SK-N-SH (cell line): ENCODE measurements at regions not wholly inside any gene's neighbourhood (a gene's known extent, or its start where the extent isn't known, plus 50 kb on each side); places are given as distances from the start of the nearest gene placed in this dataset.

ENCODE experiments used
- CTCF ChIA-PET: fragments of 300-600, 350-600 bp; formaldehyde crosslinking; extraction: SDS; loops from one replicate; lab custom pipeline; 2021; lab: Yijun Ruan, JAX
- POLR2A ChIA-PET: fragments of 350-600 bp; sonication (Branson Sonifier 250); formaldehyde crosslinking; extraction: SDS; loops from one replicate; lab custom pipeline; 2020; ENCODE audit warnings: antibody characterized with exemption, inconsistent platforms; lab: Yijun Ruan, JAX
- DNase-seq: peaks from one replicate; pipeline ENCODE4 v3.0.0; 2012
- H2AFZ ChIP-seq: fragments of 200-600 bp; sonication (generic); 2 replicates; pipeline ENCODE4 v1.8.1; 2016; ENCODE audit warnings: antibody characterized with exemption, mild to moderate bottlenecking, low read depth
- H3F3A ChIP-seq: fragments of 200-600 bp; sonication (generic); replicated peaks from 2 replicates; pipeline ENCODE3; 2016; ENCODE audit warnings: antibody characterized with exemption, mild to moderate bottlenecking; ENCODE audit not compliant: insufficient read depth
- H3K27ac ChIP-seq, 2 experiments: fragments of 200-500 bp in 1 of 2; fragments of 200-600 bp in 1 of 2; sonication (Bioruptor generic) in 1 of 2; sonication (generic), shearing (Covaris generic) in 1 of 2; 2 replicates each; pipeline versions ENCODE4 v1.5.1 to v1.6.1; 2014 to 2016; ENCODE audit warnings: low read depth in 2 of 2, inconsistent platforms in 1 of 2, low read length in 1 of 2, mild to moderate bottlenecking in 1 of 2, mixed read lengths in 1 of 2
- H3K27me3 ChIP-seq: fragments of 200-600 bp; sonication (generic), shearing (Covaris generic); 2 replicates; pipeline ENCODE4 v1.6.1; 2016; ENCODE audit warnings: mixed run types; ENCODE audit not compliant: insufficient read depth
- H3K36me3 ChIP-seq, 2 experiments: fragments of 200-500 bp in 1 of 2; fragments of 200-600 bp in 1 of 2; sonication (Bioruptor generic) in 1 of 2; sonication (generic) in 1 of 2; replicated peaks in 1 of 2; 2 replicates each; pipeline versions ENCODE3 to v1.5.1; 2014 to 2016; ENCODE audit warnings: low read length in 1 of 2, mild to moderate bottlenecking in 1 of 2; ENCODE audit not compliant: insufficient read depth in 2 of 2, control insufficient read depth in 1 of 2
- H3K4me1 ChIP-seq, 2 experiments: fragments of 200-500 bp in 1 of 2; fragments of 200-600 bp in 1 of 2; sonication (Bioruptor generic) in 1 of 2; sonication (generic), shearing (Covaris generic) in 1 of 2; 2 replicates each; pipeline versions ENCODE4 v1.5.1 to v1.6.1; 2014 to 2016; ENCODE audit warnings: low read depth in 1 of 2, low read length in 1 of 2, mixed run types in 1 of 2; ENCODE audit not compliant: insufficient read depth in 2 of 2, control insufficient read depth in 1 of 2
- H3K4me2 ChIP-seq: fragments of 200-600 bp; sonication (generic), shearing (Covaris generic); 2 replicates; pipeline ENCODE4 v1.6.1; 2017; ENCODE audit warnings: mixed run types
- H3K4me3 ChIP-seq, 2 experiments: fragments of 200-500 bp in 1 of 2; fragments of 200-600 bp in 1 of 2; sonication (Bioruptor generic) in 1 of 2; sonication (generic), shearing (Covaris generic) in 1 of 2; 2 replicates each; pipeline versions ENCODE4 v1.5.1 to v1.8.1; 2014 to 2016; ENCODE audit warnings: low read depth in 2 of 2, inconsistent platforms in 1 of 2, low read length in 1 of 2, mild to moderate bottlenecking in 1 of 2, mixed read lengths in 1 of 2, moderate library complexity in 1 of 2
- H3K79me2 ChIP-seq: fragments of 200-600 bp; sonication (generic); 2 replicates; pipeline ENCODE4 v1.8.1; 2017; ENCODE audit warnings: mild to moderate bottlenecking; ENCODE audit not compliant: insufficient read depth
- H3K9ac ChIP-seq: fragments of 200-600 bp; sonication (generic); 2 replicates; pipeline ENCODE4 v1.6.1; 2017; ENCODE audit warnings: mixed run types
- H3K9me2 ChIP-seq: fragments of 200-600 bp; sonication (generic); 2 replicates; pipeline ENCODE4 v1.6.1; 2017; ENCODE audit warnings: mixed run types
- H3K9me3 ChIP-seq: fragments of 200-600 bp; sonication (generic); 2 replicates; pipeline ENCODE4 v1.6.1; 2017; ENCODE audit warnings: mixed run types, mild to moderate bottlenecking, moderate library complexity
- H4K20me1 ChIP-seq: fragments of 200-600 bp; sonication (generic); 2 replicates; pipeline ENCODE4 v1.6.1; 2017; ENCODE audit warnings: mild to moderate bottlenecking, mixed run types; ENCODE audit not compliant: insufficient read depth
- CHD2 ChIP-seq: fragments of 150-350 bp; IDR thresholded peaks from 2 replicates; pipeline ENCODE4 v1.6.1; 2018; ENCODE audit warnings: low read length; ENCODE audit not compliant: partially characterized antibody
- FOSL2 ChIP-seq: IDR thresholded peaks from 2 replicates; pipeline ENCODE4 v1.4.0; 2012; ENCODE audit warnings: low read depth, mild to moderate bottlenecking, moderate library complexity, borderline replicate concordance
- FOXM1 ChIP-seq: IDR thresholded peaks from 2 replicates; pipeline ENCODE4 v1.4.0; 2012; ENCODE audit warnings: low read depth, mild to moderate bottlenecking
- GATA2 ChIP-seq: sonication (generic); formaldehyde crosslinking; IDR thresholded peaks from 2 replicates; pipeline ENCODE4 v1.5.0; 2020; ENCODE audit warnings: mild to moderate bottlenecking, missing genetic modification reagents
- IRF3 ChIP-seq: fragments of 150-350 bp; IDR thresholded peaks from 2 replicates; pipeline ENCODE4 v1.6.1; 2016; ENCODE audit warnings: mild to moderate bottlenecking, low read depth, low read length
- JUND ChIP-seq: IDR thresholded peaks from 2 replicates; pipeline ENCODE4 v1.4.0; 2012
- MAX ChIP-seq: IDR thresholded peaks from 2 replicates; pipeline ENCODE4 v1.4.0; 2012; ENCODE audit warnings: low read depth
- MXI1 ChIP-seq: IDR thresholded peaks from 2 replicates; pipeline ENCODE4 v1.6.1; 2012; ENCODE audit warnings: mild to moderate bottlenecking, low read depth, low read length, improper control_type of control experiment
- NFIC ChIP-seq: IDR thresholded peaks from 2 replicates; pipeline ENCODE4 v1.4.0; 2012; ENCODE audit warnings: borderline replicate concordance
- NRF1 ChIP-seq: IDR thresholded peaks from 2 replicates; pipeline ENCODE4 v1.6.1; 2012; ENCODE audit warnings: low read depth, mild to moderate bottlenecking, low read length
- POLR2AphosphoS5 ChIP-seq: IDR thresholded peaks from 2 replicates; pipeline ENCODE4 v1.6.1; 2012; ENCODE audit warnings: low read depth, low read length
- RAD21 ChIP-seq: IDR thresholded peaks from 2 replicates; pipeline ENCODE4 v1.6.1; 2012; ENCODE audit warnings: mild to moderate bottlenecking, low read length
- REST ChIP-seq: IDR thresholded peaks from 2 replicates; pipeline ENCODE4 v1.6.1; 2012; ENCODE audit warnings: mild to moderate bottlenecking, low read depth, low read length, moderate library complexity
- RXRA ChIP-seq: IDR thresholded peaks from 2 replicates; pipeline ENCODE4 v1.4.0; 2012; ENCODE audit warnings: low read depth, mild to moderate bottlenecking, borderline replicate concordance
- SIN3A ChIP-seq: IDR thresholded peaks from 2 replicates; pipeline ENCODE4 v1.6.1; 2012; ENCODE audit warnings: low read depth, mild to moderate bottlenecking, low read length, moderate library complexity, borderline replicate concordance
- SMC3 ChIP-seq: IDR thresholded peaks from 2 replicates; pipeline ENCODE4 v1.6.1; 2012; ENCODE audit warnings: low read depth, low read length, improper control_type of control experiment
- TCF12 ChIP-seq: IDR thresholded peaks from 2 replicates; pipeline ENCODE4 v1.4.0; 2012
- TEAD4 ChIP-seq: IDR thresholded peaks from 2 replicates; pipeline ENCODE4 v1.4.0; 2012; ENCODE audit warnings: mild to moderate bottlenecking, borderline replicate concordance; ENCODE audit not compliant: insufficient read depth
- WGBS: methylation state at CpG from one replicate; pipeline ENCODE4 v1.1.6; 2017; ENCODE audit warnings: low lambda C conversion rate; 5-methylcytosine and 5-hydroxymethylcytosine counted together
- TF ChIP-seq, protein P1 (sequence below): IDR thresholded peaks from 2 replicates; pipeline ENCODE4 v1.4.0; 2012; ENCODE audit warnings: low read depth, borderline replicate concordance
- TF ChIP-seq, protein P2 (sequence below): IDR thresholded peaks from 2 replicates; pipeline ENCODE4 v1.4.0; 2012; ENCODE audit warnings: low read depth, borderline replicate concordance

DNA sequence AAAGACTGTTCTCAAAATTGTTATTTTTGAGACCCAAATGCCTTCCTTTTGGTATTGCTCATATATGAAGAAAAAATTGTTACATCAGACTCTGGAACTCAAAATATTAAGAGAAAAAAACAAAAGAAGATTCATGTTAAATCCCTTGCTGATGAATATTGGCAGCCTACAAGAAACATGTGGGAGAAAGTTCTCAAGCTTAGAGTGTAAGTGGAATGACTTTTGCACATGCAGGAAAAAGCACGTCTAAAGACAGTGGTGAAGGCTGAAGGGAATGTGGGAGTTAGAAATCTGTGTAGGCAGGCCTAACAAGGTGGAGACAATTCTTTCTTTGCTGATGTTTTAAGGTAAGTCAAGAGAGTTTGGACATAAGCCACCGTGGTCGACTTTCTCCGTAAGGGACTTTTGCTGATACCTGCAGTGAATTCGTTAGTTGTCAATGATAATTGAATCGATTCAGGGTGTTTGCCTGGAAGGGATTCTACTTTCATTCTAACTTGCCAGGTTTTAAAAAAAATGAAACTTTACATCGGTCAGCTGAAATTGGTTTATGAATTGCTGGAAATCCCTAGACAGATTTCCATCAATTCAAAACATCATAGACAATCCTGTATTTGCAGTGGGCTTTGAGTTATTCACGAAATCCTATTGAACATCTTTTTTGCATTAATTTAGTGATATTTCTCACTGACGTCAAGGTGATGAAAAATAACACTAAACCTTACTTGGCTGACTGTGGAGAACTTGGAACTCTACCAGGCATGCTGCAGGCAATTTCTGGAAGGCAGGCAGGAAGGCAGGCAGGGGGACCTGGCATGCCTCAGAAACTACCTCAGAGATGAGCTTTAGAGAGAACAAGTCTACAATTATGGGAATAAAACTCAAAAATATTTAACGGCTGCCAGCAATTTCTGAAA, 359.1 kb upstream of the ADAMTSL1 start:
- CTCF ChIA-PET = no interaction called here
- H3K9me2 ChIP-seq = no peaks in the 10 kb centered on the region
- H4K20me1 ChIP-seq = no peaks in the 10 kb centered on the region
- DNase-seq = no peak
- no peak overlapping the region for H3K9ac ChIP-seq
- WGBS = 3% methylated on average over 10 of the region's 10 CpGs
- no peak overlapping the region for H3K4me3 ChIP-seq
- H3K36me3 ChIP-seq = no peaks in the 10 kb centered on the region
- no peak overlapping the region for H3K27ac ChIP-seq
- H3K4me1 ChIP-seq = no peaks in the 10 kb centered on the region
- no peak overlapping the region for H3K4me2 ChIP-seq
- no peaks in the 10 kb centered on the region for H3K79me2 ChIP-seq
- no peak overlapping the region for H2AFZ ChIP-seq
- POLR2A ChIA-PET = no interaction called here
- H3K27me3 ChIP-seq = peaks cover 4% of the 10 kb centered on the region; the same call in 1 of the 2 replicates
- TF ChIP-seq, protein P1, sequence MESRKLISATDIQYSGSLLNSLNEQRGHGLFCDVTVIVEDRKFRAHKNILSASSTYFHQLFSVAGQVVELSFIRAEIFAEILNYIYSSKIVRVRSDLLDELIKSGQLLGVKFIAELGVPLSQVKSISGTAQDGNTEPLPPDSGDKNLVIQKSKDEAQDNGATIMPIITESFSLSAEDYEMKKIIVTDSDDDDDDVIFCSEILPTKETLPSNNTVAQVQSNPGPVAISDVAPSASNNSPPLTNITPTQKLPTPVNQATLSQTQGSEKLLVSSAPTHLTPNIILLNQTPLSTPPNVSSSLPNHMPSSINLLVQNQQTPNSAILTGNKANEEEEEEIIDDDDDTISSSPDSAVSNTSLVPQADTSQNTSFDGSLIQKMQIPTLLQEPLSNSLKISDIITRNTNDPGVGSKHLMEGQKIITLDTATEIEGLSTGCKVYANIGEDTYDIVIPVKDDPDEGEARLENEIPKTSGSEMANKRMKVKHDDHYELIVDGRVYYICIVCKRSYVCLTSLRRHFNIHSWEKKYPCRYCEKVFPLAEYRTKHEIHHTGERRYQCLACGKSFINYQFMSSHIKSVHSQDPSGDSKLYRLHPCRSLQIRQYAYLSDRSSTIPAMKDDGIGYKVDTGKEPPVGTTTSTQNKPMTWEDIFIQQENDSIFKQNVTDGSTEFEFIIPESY = no peak
- TF ChIP-seq SMC3 (no peak), SIN3A (no peak), FOXM1 (no peak), GATA2 (no peak), JUND (no peak), NRF1 (no peak)
- no peaks in the 10 kb centered on the region for H3K9me3 ChIP-seq
- H3F3A ChIP-seq = no peaks in the 10 kb centered on the region

- H3K36me3 ChIP-seq = no peaks in the 10 kb centered on the region
- no peak overlapping the region for H3K4me3 ChIP-seq
- CTCF ChIA-PET = no interaction called here
- no peak for TF ChIP-seq MAX
- no peak for TF ChIP-seq NRF1
- no peak for TF ChIP-seq MXI1
- TF ChIP-seq, protein P2, sequence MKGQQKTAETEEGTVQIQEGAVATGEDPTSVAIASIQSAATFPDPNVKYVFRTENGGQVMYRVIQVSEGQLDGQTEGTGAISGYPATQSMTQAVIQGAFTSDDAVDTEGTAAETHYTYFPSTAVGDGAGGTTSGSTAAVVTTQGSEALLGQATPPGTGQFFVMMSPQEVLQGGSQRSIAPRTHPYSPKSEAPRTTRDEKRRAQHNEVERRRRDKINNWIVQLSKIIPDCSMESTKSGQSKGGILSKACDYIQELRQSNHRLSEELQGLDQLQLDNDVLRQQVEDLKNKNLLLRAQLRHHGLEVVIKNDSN = no peak
- no peak for TF ChIP-seq RXRA
- TF ChIP-seq CHD2 = no peak
- no peak for TF ChIP-seq REST
- TF ChIP-seq POLR2AphosphoS5 = no peak
- TF ChIP-seq RAD21 = no peak
- no peak for TF ChIP-seq JUND
- no peak for TF ChIP-seq TCF12
- no peak for TF ChIP-seq GATA2
- no peak for TF ChIP-seq FOSL2
- TF ChIP-seq TEAD4 = no peak
- TF ChIP-seq IRF3 = no peak
- no peak for TF ChIP-seq NFIC
Observed at GRCh38 chr9:18118268-18118667, 355.7 kb upstream of the ADAMTSL1 start.

More at GRCh38 chr9:18118268-18118667, 355.7 kb upstream of the ADAMTSL1 start:
- no peak overlapping the region for H3K27ac ChIP-seq
- H2AFZ ChIP-seq = no peak overlapping the region
- peaks cover 10% of the 10 kb centered on the region; the same call in 1 of the 2 replicates for H3K27me3 ChIP-seq
- no peak overlapping the region for H3K9ac ChIP-seq
- no peaks in the 10 kb centered on the region for H3K4me1 ChIP-seq
- H3K4me2 ChIP-seq = no peak overlapping the region
- POLR2A ChIA-PET = no interaction called here
- H4K20me1 ChIP-seq = no peaks in the 10 kb centered on the region
- H3K79me2 ChIP-seq = no peaks in the 10 kb centered on the region
- no peaks in the 10 kb centered on the region for H3F3A ChIP-seq
- no peaks in the 10 kb centered on the region for H3K9me2 ChIP-seq
- H3K9me3 ChIP-seq = no peaks in the 10 kb centered on the region
- no peak for DNase-seq
